H1 (cell line): ENCODE measurements at regions not wholly inside any gene's neighbourhood (a gene's known extent, or its start where the extent isn't known, plus 50 kb on each side); places are given as distances from the start of the nearest gene placed in this dataset.

ENCODE experiments used
- CTCF ChIA-PET: fragments of 300-600 bp; sonication (Branson Sonifier 250); formaldehyde crosslinking; loops from one replicate; lab custom pipeline; 2021; ENCODE audit not compliant: partially characterized antibody; lab: Charles Lee
- POLR2A ChIA-PET: fragments of 300-600 bp; sonication (Branson Sonifier 250); formaldehyde crosslinking; loops from one replicate; lab custom pipeline; 2021; ENCODE audit warnings: inconsistent platforms; ENCODE audit not compliant: partially characterized antibody; lab: Charles Lee
- DNase-seq, 2 experiments: peaks; one replicate each; pipeline versions ENCODE4 v3.0.0 to v3.0.0-alpha.2; 2010 to 2022; ENCODE audit warnings: low spot score in 2 of 2, low read depth in 1 of 2, mixed read lengths in 1 of 2
- FAIRE-seq: peaks from 2 replicates; lab custom pipeline; 2011; peaks lifted over from hg19 to GRCh38; lab: Jason Lieb, UNC
- H2AFZ ChIP-seq: 2 replicates; pipeline ENCODE4 v1.8.1; 2012; ENCODE audit warnings: low read length, inconsistent platforms
- H2AK5ac ChIP-seq: 2 replicates; pipeline ENCODE4 v1.6.1; 2013; ENCODE audit warnings: low read depth, low read length
- H2BK120ac ChIP-seq: replicated peaks from 2 replicates; pipeline ENCODE3; 2013; ENCODE audit warnings: low read depth, low read length, inconsistent platforms
- H2BK12ac ChIP-seq: 2 replicates; pipeline ENCODE4 v1.6.1; 2013; ENCODE audit warnings: low read depth, low read length
- H2BK15ac ChIP-seq: 2 replicates; pipeline ENCODE4 v1.6.1; 2013; ENCODE audit warnings: low read length
- H2BK20ac ChIP-seq: 2 replicates; pipeline ENCODE4 v1.6.1; 2013; ENCODE audit warnings: low read length
- H2BK5ac ChIP-seq: 2 replicates; pipeline ENCODE4 v1.6.1; 2013; ENCODE audit warnings: low read depth, low read length
- H3K14ac ChIP-seq: 2 replicates; pipeline ENCODE4 v1.6.1; 2013; ENCODE audit warnings: inconsistent platforms; ENCODE audit not compliant: insufficient read length
- H3K18ac ChIP-seq: 2 replicates; pipeline ENCODE4 v1.6.1; 2013; ENCODE audit warnings: low read length; ENCODE audit errors: extremely low read depth
- H3K23ac ChIP-seq: 2 replicates; pipeline ENCODE4 v1.6.1; 2013; ENCODE audit warnings: inconsistent platforms; ENCODE audit not compliant: insufficient read length
- H3K23me2 ChIP-seq: 2 replicates; pipeline ENCODE4 v1.6.1; 2013; ENCODE audit warnings: low read depth, low read length
- H3K27ac ChIP-seq: 2 replicates; pipeline ENCODE4 v1.6.1; 2011; ENCODE audit warnings: low read depth, low read length, inconsistent platforms
- H3K27me3 ChIP-seq, 4 experiments: replicated peaks in 1 of 4; 1 replicate in 1 of 4; 2 replicates in 3 of 4; pipeline versions ENCODE4 v1.6.1 to v1.8.1; 2011 to 2013; ENCODE audit warnings: low read length in 3 of 4, mild to moderate bottlenecking in 3 of 4, inconsistent platforms in 2 of 4, mixed read lengths in 2 of 4, moderate library complexity in 1 of 4; ENCODE audit not compliant: control insufficient read depth in 3 of 4, insufficient read depth in 3 of 4; ENCODE audit errors: extremely low read depth in 1 of 4
- H3K36me3 ChIP-seq, 4 experiments: 2 replicates each; pipeline versions ENCODE4 v1.6.1 to v1.8.1; 2011 to 2013; ENCODE audit warnings: mild to moderate bottlenecking in 4 of 4, low read length in 3 of 4, moderate library complexity in 2 of 4, control low read depth in 1 of 4, inconsistent platforms in 1 of 4; ENCODE audit not compliant: insufficient read depth in 4 of 4, control insufficient read depth in 2 of 4
- H3K4ac ChIP-seq: replicated peaks from 2 replicates; pipeline ENCODE3; 2013; ENCODE audit warnings: low read length, low read depth, mixed read lengths, inconsistent platforms; ENCODE audit not compliant: insufficient read length
- H3K4me1 ChIP-seq, 4 experiments: replicated peaks in 1 of 4; 1 replicate in 1 of 4; 2 replicates in 3 of 4; pipeline versions ENCODE4 v1.6.1 to v1.8.1; 2011 to 2013; ENCODE audit warnings: low read length in 3 of 4, inconsistent platforms in 2 of 4, mixed read lengths in 1 of 4; ENCODE audit not compliant: insufficient read depth in 4 of 4, control insufficient read depth in 3 of 4
- H3K4me2 ChIP-seq, 2 experiments: 2 replicates each; pipeline versions ENCODE4 v1.6.1 to v1.8.1; 2011 to 2013; ENCODE audit warnings: low read depth in 2 of 2, low read length in 2 of 2, control low read depth in 1 of 2, inconsistent platforms in 1 of 2, mild to moderate bottlenecking in 1 of 2; ENCODE audit not compliant: insufficient read depth in 1 of 2
- H3K4me3 ChIP-seq, 4 experiments: fragments of 200-600, 300-600 bp in 1 of 4; sonication (generic), shearing (Covaris generic), sonication (Bioruptor Twin) in 1 of 4; 2 replicates each; pipeline versions ENCODE4 v1.5.1 to v1.8.1; 2011 to 2016; ENCODE audit warnings: low read length in 4 of 4, low read depth in 3 of 4, control low read depth in 2 of 4, inconsistent platforms in 2 of 4, mild to moderate bottlenecking in 2 of 4, mixed read lengths in 1 of 4, moderate library complexity in 1 of 4; ENCODE audit not compliant: insufficient read depth in 2 of 4; ENCODE audit errors: extremely low read depth in 1 of 4
- H3K56ac ChIP-seq: replicated peaks from 2 replicates; pipeline ENCODE3; 2013; ENCODE audit warnings: low read depth, mild to moderate bottlenecking, mixed read lengths, low read length, inconsistent platforms; ENCODE audit not compliant: insufficient read length
- H3K79me1 ChIP-seq: 2 replicates; pipeline ENCODE4 v1.6.1; 2013; ENCODE audit warnings: low read depth, low read length, control low read depth
- H3K79me2 ChIP-seq, 2 experiments: 2 replicates each; pipeline versions ENCODE4 v1.6.1 to v1.8.1; 2012 to 2013; ENCODE audit warnings: low read length in 2 of 2, mild to moderate bottlenecking in 2 of 2, inconsistent platforms in 1 of 2; ENCODE audit not compliant: insufficient read depth in 2 of 2, control insufficient read depth in 1 of 2
- H3K9ac ChIP-seq, 4 experiments: replicated peaks in 1 of 4; 1 replicate in 1 of 4; 2 replicates in 3 of 4; pipeline versions ENCODE4 v1.6.1 to v1.8.1; 2011 to 2013; ENCODE audit warnings: low read depth in 3 of 4, low read length in 3 of 4, control low read depth in 2 of 4, mild to moderate bottlenecking in 2 of 4, moderate library complexity in 2 of 4, inconsistent platforms in 1 of 4; ENCODE audit errors: extremely low read depth in 1 of 4
- H3K9me3 ChIP-seq, 2 experiments: 2 replicates each; pipeline versions ENCODE4 v1.6.1 to v1.8.1; 2012 to 2013; ENCODE audit warnings: mild to moderate bottlenecking in 2 of 2, moderate library complexity in 2 of 2, control low read depth in 1 of 2, inconsistent platforms in 1 of 2, low read depth in 1 of 2, low read length in 1 of 2, mixed read lengths in 1 of 2; ENCODE audit not compliant: insufficient read depth in 2 of 2
- H4K20me1 ChIP-seq, 2 experiments: replicated peaks in 1 of 2; 2 replicates each; pipeline versions ENCODE3 to v1.8.1; 2011 to 2013; ENCODE audit warnings: inconsistent platforms in 2 of 2, low read length in 2 of 2, mild to moderate bottlenecking in 1 of 2; ENCODE audit not compliant: insufficient read depth in 2 of 2, control insufficient read depth in 1 of 2
- H4K5ac ChIP-seq: 2 replicates; pipeline ENCODE4 v1.6.1; 2013; ENCODE audit warnings: low read length, low read depth, mixed read lengths, inconsistent platforms; ENCODE audit not compliant: insufficient read length
- H4K8ac ChIP-seq: 2 replicates; pipeline ENCODE4 v1.8.0; 2013; ENCODE audit warnings: mild to moderate bottlenecking, moderate library complexity, low read length, inconsistent platforms; ENCODE audit not compliant: insufficient read depth; ENCODE audit errors: extremely low read depth
- H4K91ac ChIP-seq: replicated peaks from 2 replicates; pipeline ENCODE3; 2013; ENCODE audit warnings: low read length, mixed read lengths, inconsistent platforms; ENCODE audit not compliant: insufficient read length
- CBX8 ChIP-seq: fragments of 300-800, 300-1000 bp; sonication (generic); IDR thresholded peaks from 2 replicates; pipeline ENCODE4 v1.7.1; 2016; ENCODE audit warnings: low read depth, low read length, borderline replicate concordance
- CTBP2 ChIP-seq: IDR thresholded peaks from 2 replicates; pipeline ENCODE4 v1.7.0; 2011; ENCODE audit warnings: borderline replicate concordance, mild to moderate bottlenecking, moderate library complexity, mixed read lengths, low read length; ENCODE audit not compliant: insufficient read depth, insufficient read length
- GABPA ChIP-seq: IDR thresholded peaks from 2 replicates; pipeline ENCODE4 v1.6.1; 2011; ENCODE audit warnings: mild to moderate bottlenecking, low read length, moderate library complexity, borderline replicate concordance; ENCODE audit not compliant: insufficient read depth
- KDM4A ChIP-seq: IDR thresholded peaks from one replicate; pipeline ENCODE4 v1.7.1; 2012; ENCODE audit warnings: low read depth, mild to moderate bottlenecking, moderate library complexity, low read length, inconsistent platforms; ENCODE audit not compliant: severe bottlenecking
- NRF1 ChIP-seq: IDR thresholded peaks from 2 replicates; pipeline ENCODE4 v1.6.1; 2011; ENCODE audit warnings: mild to moderate bottlenecking, low read depth, low read length, improper control_type of control experiment
- RNF2 ChIP-seq: fragments of 200-900, 300-1000 bp; sonication (generic); IDR thresholded peaks from 2 replicates; pipeline ENCODE4 v1.7.1; 2016; ENCODE audit warnings: borderline replicate concordance, low read depth, mild to moderate bottlenecking, antibody characterized with exemption, low read length; ENCODE audit not compliant: poor library complexity, severe bottlenecking; ENCODE audit errors: missing control alignments
- SUZ12 ChIP-seq: fragments of 200-600 bp; sonication (generic); IDR thresholded peaks from 2 replicates; pipeline ENCODE4 v1.6.1; 2012; ENCODE audit warnings: mild to moderate bottlenecking, inconsistent platforms, low read length, moderate library complexity, mixed read lengths
- ZNF274 ChIP-seq: IDR thresholded peaks from 2 replicates; pipeline ENCODE4 v1.7.0; 2012; ENCODE audit warnings: low read length, borderline replicate concordance; ENCODE audit errors: extremely low read depth
- WGBS, 2 experiments: shearing (Covaris generic) in 1 of 2; methylation state at CpG; one replicate each; pipeline versions ENCODE4 v1.1.6 to v1.1.7; 2013 to 2015; ENCODE audit warnings: low lambda C conversion rate in 2 of 2, mixed read lengths in 2 of 2, inconsistent platforms in 1 of 2, low coverage in 1 of 2, missing lambda C conversion rate in 1 of 2; ENCODE audit not compliant: insufficient replicate concordance in 2 of 2, insufficient coverage in 1 of 2, insufficient read length in 1 of 2; ENCODE audit errors: extremely low coverage in 1 of 2, missing lambda C conversion rate in 1 of 2; 5-methylcytosine and 5-hydroxymethylcytosine counted together

- DNase-seq, result peak in 1 of 2 experiments; percentile 64
- Histone ChIP-seq H3K56ac (no peak overlapping the region), H4K91ac (no peak overlapping the region), H4K20me1 (peaks cover 0 to 6% of the 10 kb centered on the region in 2 experiments), H3K79me2 (no peaks in the 10 kb centered on the region), H2BK120ac (no peak overlapping the region), H3K9me3 (no peaks in the 10 kb centered on the region), H2BK20ac (no peak overlapping the region), H2BK15ac (no peak overlapping the region), H3K4me2 (peak overlapping the region; percentile 88 to 97), H3K14ac (no peak overlapping the region), H3K27ac (no peak overlapping the region), H3K36me3 (no peaks in the 10 kb centered on the region), H3K4me1 (peaks cover 11 to 42% (median 21%) of the 10 kb centered on the region in 4 experiments)
- CTCF ChIA-PET, result interaction anchor here (1.1 kb wide), 1 partner anchor 163 kb away, joined by 3 read pairs; no protein-coding TSS in a partner anchor
- POLR2A ChIA-PET, result interaction anchor here (0.8 kb wide), 1 partner anchor 26 kb away, joined by 3 read pairs; no protein-coding TSS in a partner anchor
- TF ChIP-seq GABPA, result 0 out of 2 replicates have a peak, but pooled peaks have one; percentile 12
- peak; percentile 71 for TF ChIP-seq CTBP2
- TF ChIP-seq RNF2, result peak; percentile 32
- TF ChIP-seq KDM4A, result peak; percentile 19
- TF ChIP-seq NRF1, result no peak
- peak; percentile 38; the same call in 1 of the 2 replicates for TF ChIP-seq SUZ12
- no peak for TF ChIP-seq ZNF274
- 0 out of 2 replicates have a peak, but pooled peaks have one; percentile 38 for TF ChIP-seq CBX8
- TF ChIP-seq, all 59 proteins: peak for 6
- 2% methylated on average over 36 of the region's 36 CpGs; no CpG with 5 or more reads in 1 of the 2 experiments for WGBS, 2 experiments
- Histone ChIP-seq H3K27me3 (peaks cover 66 to 100% (median 91%) of the 10 kb centered on the region in 4 experiments), H3K79me1 (no peaks in the 10 kb centered on the region), H3K23ac (no peak overlapping the region), H2BK5ac (no peak overlapping the region; the same call in 1 of the 2 replicates), H3K4ac (no peak overlapping the region), H3K18ac (no peak overlapping the region; the same call in 1 of the 2 replicates), H3K9ac (peak overlapping the region in 1 of 4 experiments; percentile 7; a peak in 1 of 7 replicates), H2AK5ac (no peak overlapping the region), H3K23me2 (peaks cover 28% of the 10 kb centered on the region; the same call in 1 of the 2 replicates), H4K5ac (no peak overlapping the region), H2BK12ac (no peak overlapping the region; the same call in 1 of the 2 replicates), H4K8ac (peak overlapping the region; percentile 19; the same call in 1 of the 2 replicates), H2AFZ (peak overlapping the region; percentile 90), H3K4me3 (peak overlapping the region; percentile 39 to 85 (median 60); a peak in 7 of 8 replicates)
- no peak for FAIRE-seq
Measured at GRCh38 chr1:217135987-217136894, 413.0 kb upstream of the ESRRG start.
